Neural cell (in vitro differentiated cells): ENCODE measurements at regions not wholly inside any gene's neighbourhood (a gene's known extent, or its start where the extent isn't known, plus 50 kb on each side); places are given as distances from the start of the nearest gene placed in this dataset.

Experiments
- H2AFZ ChIP-seq: fragments of 200-600, 300-800 bp; sonication (generic), shearing (Covaris generic); 2 replicates; pipeline ENCODE4 v1.6.0; 2014; ENCODE audit warnings: low read depth, mild to moderate bottlenecking, antibody characterized with exemption, low read length, moderate library complexity
- H3F3A ChIP-seq: fragments of 200-600 bp; shearing (Covaris generic); 2 replicates; pipeline ENCODE4 v1.6.1; 2016; ENCODE audit warnings: mild to moderate bottlenecking, moderate library complexity, mixed read lengths, antibody characterized with exemption, low read length; ENCODE audit not compliant: insufficient read depth, poor library complexity, severe bottlenecking
- H3K27ac ChIP-seq: fragments of 200-600, 300-800 bp; sonication (generic), shearing (Covaris generic); 2 replicates; pipeline ENCODE4 v1.5.1; 2014; ENCODE audit warnings: mild to moderate bottlenecking, low read length, moderate library complexity
- H3K27me3 ChIP-seq: fragments of 300-800, 200-600 bp; sonication (generic), shearing (Covaris generic); 2 replicates; pipeline ENCODE4 v1.6.0; 2014; ENCODE audit warnings: mild to moderate bottlenecking, low read depth, low read length, moderate library complexity; ENCODE audit not compliant: insufficient read depth
- H3K36me3 ChIP-seq: fragments of 300-800, 200-600 bp; sonication (generic), shearing (Covaris generic); 2 replicates; pipeline ENCODE4 v1.5.1; 2014; ENCODE audit warnings: mild to moderate bottlenecking, antibody characterized with exemption, low read length, moderate library complexity; ENCODE audit not compliant: insufficient read depth
- H3K4me2 ChIP-seq: fragments of 300-800, 200-600 bp; sonication (generic), shearing (Covaris generic); 2 replicates; pipeline ENCODE4 v1.6.0; 2014; ENCODE audit warnings: mild to moderate bottlenecking, low read length
- H3K4me3 ChIP-seq: fragments of 300-800, 200-600 bp; sonication (generic), shearing (Covaris generic); 2 replicates; pipeline ENCODE4 v1.5.1; 2014; ENCODE audit warnings: mild to moderate bottlenecking, low read length, moderate library complexity
- H3K79me2 ChIP-seq: fragments of 200-600 bp; shearing (Covaris generic); replicated peaks from 2 replicates; pipeline ENCODE4 v1.6.0; 2014; ENCODE audit warnings: mild to moderate bottlenecking, low read length, moderate library complexity; ENCODE audit not compliant: insufficient read depth
- H3K9ac ChIP-seq: fragments of 300-800, 200-600 bp; sonication (generic), shearing (Covaris generic); 2 replicates; pipeline ENCODE4 v1.6.1; 2016; ENCODE audit warnings: mild to moderate bottlenecking, low read length, mixed read lengths
- H3K9me2 ChIP-seq: fragments of 200-600 bp; shearing (Covaris generic); 2 replicates; pipeline ENCODE4 v1.6.1; 2016; ENCODE audit warnings: mild to moderate bottlenecking, low read length, mixed read lengths; ENCODE audit not compliant: insufficient read depth
- H3K9me3 ChIP-seq: fragments of 200-600, 300-800 bp; sonication (generic), shearing (Covaris generic); 2 replicates; pipeline ENCODE4 v1.6.1; 2016; ENCODE audit warnings: mild to moderate bottlenecking, mixed run types, low read length, moderate library complexity, mixed read lengths
- H4K20me1 ChIP-seq: fragments of 200-600 bp; shearing (Covaris generic); 2 replicates; pipeline ENCODE4 v1.6.1; 2016; ENCODE audit warnings: mild to moderate bottlenecking, mixed run types; ENCODE audit not compliant: insufficient read depth
- EP300 ChIP-seq: fragments of 450-650 bp; conservative IDR thresholded peaks from 2 replicates; pipeline ENCODE4 v1.6.1; 2014; ENCODE audit warnings: antibody characterized with exemption, mild to moderate bottlenecking, moderate library complexity; ENCODE audit not compliant: poor library complexity, severe bottlenecking
- EZH2 ChIP-seq: fragments of 200-600, 300-800 bp; shearing (Covaris generic), sonication (generic); IDR thresholded peaks from 2 replicates; pipeline ENCODE4 v1.6.1; 2014; ENCODE audit warnings: antibody characterized with exemption, low read length, borderline replicate concordance, mild to moderate bottlenecking; ENCODE audit not compliant: insufficient read depth, poor library complexity, severe bottlenecking
- MXI1 ChIP-seq: fragments of 450-650 bp; conservative IDR thresholded peaks from 2 replicates; pipeline ENCODE4 v1.6.1; 2014; ENCODE audit warnings: antibody characterized with exemption, mild to moderate bottlenecking; ENCODE audit not compliant: poor library complexity, severe bottlenecking
- POLR2AphosphoS5 ChIP-seq: IDR thresholded peaks from 2 replicates; pipeline ENCODE4 v1.6.1; 2012
- RAD21 ChIP-seq: fragments of 450-650 bp; conservative IDR thresholded peaks from 2 replicates; pipeline ENCODE4 v1.6.1; 2014; ENCODE audit warnings: antibody characterized with exemption, mild to moderate bottlenecking, moderate library complexity
- REST ChIP-seq: IDR thresholded peaks from 2 replicates; pipeline ENCODE4 v1.6.1; 2012; ENCODE audit warnings: borderline replicate concordance
- SMC3 ChIP-seq: fragments of 450-650 bp; conservative IDR thresholded peaks from 2 replicates; pipeline ENCODE4 v1.6.1; 2014; ENCODE audit warnings: antibody characterized with exemption, mild to moderate bottlenecking, moderate library complexity; ENCODE audit not compliant: poor library complexity
- TAF1 ChIP-seq: IDR thresholded peaks from 2 replicates; pipeline ENCODE4 v1.6.1; 2012; ENCODE audit warnings: low read depth
- TF ChIP-seq, protein P1 (sequence below): fragments of 450-650 bp; IDR thresholded peaks from 2 replicates; pipeline ENCODE4 v1.5.1; 2014; ENCODE audit warnings: antibody characterized with exemption, mild to moderate bottlenecking, moderate library complexity; ENCODE audit not compliant: poor library complexity, severe bottlenecking

DNA sequence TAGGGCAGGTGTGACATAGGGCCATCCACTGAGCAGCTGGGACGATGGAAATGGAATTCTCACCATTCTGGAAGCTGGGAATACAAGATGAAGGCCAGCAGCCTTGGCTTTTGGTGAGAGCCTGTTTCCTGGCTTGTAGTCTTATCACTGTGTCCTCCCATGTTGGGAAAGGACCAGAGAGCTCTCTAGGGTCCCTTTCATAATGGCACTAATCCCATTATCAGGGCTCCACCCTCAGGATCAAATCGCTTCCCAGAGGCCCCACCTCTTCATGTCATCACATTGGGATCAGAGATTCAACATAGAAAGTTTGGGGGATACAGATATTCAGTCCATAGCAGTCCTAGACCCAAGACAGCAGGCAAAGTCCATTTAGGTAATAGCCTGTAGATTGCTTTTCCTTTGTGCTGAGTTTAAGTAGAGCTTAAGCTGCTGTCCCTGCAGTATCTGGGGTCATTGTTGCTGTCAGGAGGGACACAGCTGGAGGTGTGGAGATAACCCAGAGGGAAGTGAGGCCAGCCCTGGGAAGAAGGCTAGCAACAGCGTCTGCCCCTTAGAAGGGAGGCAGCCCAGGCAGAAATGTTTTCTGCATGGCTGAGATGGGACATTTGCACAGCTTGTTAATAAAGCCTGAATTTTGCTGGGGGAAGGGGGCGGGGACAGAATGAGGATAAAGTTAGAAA is 136.5 kb upstream of the GPR12 start:
- Histone ChIP-seq H3K4me2 (no peak overlapping the region), H2AFZ (no peak overlapping the region), H3K36me3 (no peaks in the 10 kb centered on the region), H3K27ac (no peak overlapping the region), H3K27me3 (no peaks in the 10 kb centered on the region), H3K4me3 (no peak overlapping the region), H3K9me3 (no peaks in the 10 kb centered on the region), H3K79me2 (no peaks in the 10 kb centered on the region), H3K9me2 (no peaks in the 10 kb centered on the region), H3K9ac (no peak overlapping the region), H3F3A (no peaks in the 10 kb centered on the region), H4K20me1 (no peaks in the 10 kb centered on the region)
- TF ChIP-seq SMC3 = no peak
- TF ChIP-seq, protein P1, sequence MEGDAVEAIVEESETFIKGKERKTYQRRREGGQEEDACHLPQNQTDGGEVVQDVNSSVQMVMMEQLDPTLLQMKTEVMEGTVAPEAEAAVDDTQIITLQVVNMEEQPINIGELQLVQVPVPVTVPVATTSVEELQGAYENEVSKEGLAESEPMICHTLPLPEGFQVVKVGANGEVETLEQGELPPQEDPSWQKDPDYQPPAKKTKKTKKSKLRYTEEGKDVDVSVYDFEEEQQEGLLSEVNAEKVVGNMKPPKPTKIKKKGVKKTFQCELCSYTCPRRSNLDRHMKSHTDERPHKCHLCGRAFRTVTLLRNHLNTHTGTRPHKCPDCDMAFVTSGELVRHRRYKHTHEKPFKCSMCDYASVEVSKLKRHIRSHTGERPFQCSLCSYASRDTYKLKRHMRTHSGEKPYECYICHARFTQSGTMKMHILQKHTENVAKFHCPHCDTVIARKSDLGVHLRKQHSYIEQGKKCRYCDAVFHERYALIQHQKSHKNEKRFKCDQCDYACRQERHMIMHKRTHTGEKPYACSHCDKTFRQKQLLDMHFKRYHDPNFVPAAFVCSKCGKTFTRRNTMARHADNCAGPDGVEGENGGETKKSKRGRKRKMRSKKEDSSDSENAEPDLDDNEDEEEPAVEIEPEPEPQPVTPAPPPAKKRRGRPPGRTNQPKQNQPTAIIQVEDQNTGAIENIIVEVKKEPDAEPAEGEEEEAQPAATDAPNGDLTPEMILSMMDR = no peak
- TF ChIP-seq EP300 = no peak
- TF ChIP-seq REST = no peak
- no peak for TF ChIP-seq EZH2
- TF ChIP-seq MXI1 = no peak
- TF ChIP-seq POLR2AphosphoS5 = no peak
- no peak for TF ChIP-seq RAD21
- TF ChIP-seq TAF1 = no peak

- Histone ChIP-seq H3K9me3 (no peaks in the 10 kb centered on the region), H3K79me2 (no peaks in the 10 kb centered on the region), H4K20me1 (no peaks in the 10 kb centered on the region), H3K36me3 (no peaks in the 10 kb centered on the region), H3K9me2 (no peaks in the 10 kb centered on the region), H3K4me2 (no peak overlapping the region), H3K27ac (no peak overlapping the region), H3K4me3 (no peak overlapping the region), H3K9ac (no peak overlapping the region), H3K27me3 (no peaks in the 10 kb centered on the region), H3F3A (no peaks in the 10 kb centered on the region), H2AFZ (no peak overlapping the region)
- TF ChIP-seq RAD21 (no peak), REST (no peak), MXI1 (no peak), SMC3 (no peak), POLR2AphosphoS5 (no peak), EZH2 (no peak), TAF1 (no peak), EP300 (no peak)
- TF ChIP-seq, protein P1 = no peak
These were observed 135.4 kb upstream of the GPR12 start for GRCh38 chr13:26895808-26896466.
